Natural killer cell treated with Interleukin-12 subunit alpha and Interleukin-12 subunit beta and Interleukin-15 and Interleukin-18, amount 100 ng/mL, for 72 hours (primary cell): ENCODE measurements at regions not wholly inside any gene's neighbourhood (a gene's known extent, or its start where the extent isn't known, plus 50 kb on each side); places are given as distances from the start of the nearest gene placed in this dataset.
"Not testable (repeated sequence)": the region's sequence is repeated elsewhere in the genome, so short reads cannot be mapped to it uniquely, and the experiment has no call there.

ENCODE experiments used
- ATAC-seq, 2 donors: fragments of 150-1000 bp; cut with Tn5 transposase in 1 of 2; sonication (Bioruptor Pico), chemical (Tn5 transposase) in 1 of 2; 2 replicates each; pipeline ENCODE4 v1.10.0; 2021
- DNase-seq: peaks from one replicate; pipeline ENCODE4 v3.0.0; 2022; ENCODE audit warnings: low spot score
- H3K27ac Mint-ChIP-seq, 2 donors: 1 replicate in 1 of 2; 2 replicates in 1 of 2; pipeline ENCODE4 v1.8.0; 2022; ENCODE audit warnings: mixed read lengths in 2 of 2, mild to moderate bottlenecking in 1 of 2, moderate library complexity in 1 of 2
- H3K27me3 Mint-ChIP-seq, 2 donors: 1 replicate in 1 of 2; 2 replicates in 1 of 2; pipeline ENCODE4 v1.8.0; 2022; ENCODE audit warnings: mixed read lengths in 2 of 2
- H3K36me3 Mint-ChIP-seq: one replicate; pipeline ENCODE4 v1.8.0; 2022; ENCODE audit warnings: mixed read lengths
- H3K4me1 Mint-ChIP-seq, 2 donors: 1 replicate in 1 of 2; 2 replicates in 1 of 2; pipeline ENCODE4 v1.8.0; 2022; ENCODE audit warnings: low read depth in 2 of 2, mixed read lengths in 2 of 2, mild to moderate bottlenecking in 1 of 2
- H3K4me3 Mint-ChIP-seq: one replicate; pipeline ENCODE4 v1.8.0; 2022; ENCODE audit warnings: mixed read lengths
- H3K9me3 Mint-ChIP-seq: 2 replicates; pipeline ENCODE4 v1.8.0; 2022; ENCODE audit warnings: mixed read lengths

GRCh38 chr12:32989705-32990104 is 93.1 kb upstream of the PKP2 start:
- H3K27ac Mint-ChIP-seq, result no peak overlapping the region
- no peaks in the 10 kb centered on the region for H3K36me3 Mint-ChIP-seq
- ATAC-seq, result no peak
- no peak for DNase-seq
- H3K9me3 Mint-ChIP-seq, result peaks cover 1% of the 10 kb centered on the region
- H3K27me3 Mint-ChIP-seq, result peaks cover under 1 to 11% of the 10 kb centered on the region in 2 donors
- no peaks in the 10 kb centered on the region for H3K4me1 Mint-ChIP-seq
- no peak overlapping the region for H3K4me3 Mint-ChIP-seq

GRCh38 chr12:32988982-32989381 is 92.4 kb upstream of the PKP2 start:
- H3K27me3 Mint-ChIP-seq, result peaks cover 2 to 16% of the 10 kb centered on the region in 2 donors

DNA sequence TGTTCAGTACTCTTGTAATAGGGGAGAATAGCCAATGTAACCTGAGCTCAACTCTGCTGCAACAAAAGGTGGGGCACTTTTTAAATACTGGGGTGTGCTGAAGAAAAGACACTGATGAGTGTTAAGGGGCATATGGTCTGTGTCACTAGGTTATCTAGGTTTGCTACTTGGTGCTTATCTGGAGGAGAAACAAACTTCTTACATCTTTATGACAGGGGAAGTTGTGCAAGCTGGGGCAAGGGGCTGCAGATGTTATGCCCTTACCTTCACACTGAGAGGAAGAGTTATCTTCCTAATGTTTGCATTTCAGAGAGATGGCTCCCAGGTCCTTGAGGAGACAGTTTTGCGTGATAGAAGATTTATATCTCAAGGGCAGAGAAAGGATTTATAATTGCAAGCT is 90.9 kb upstream of the PKP2 start:
- DNase-seq (no peak), ATAC-seq (no peak)
- no peak overlapping the region for H3K27ac Mint-ChIP-seq
- peaks cover 2 to 25% of the 10 kb centered on the region in 2 donors for H3K27me3 Mint-ChIP-seq
- H3K9me3 Mint-ChIP-seq, result peaks cover 2% of the 10 kb centered on the region
- no peaks in the 10 kb centered on the region for H3K4me1 Mint-ChIP-seq
- no peak overlapping the region for H3K4me3 Mint-ChIP-seq
- H3K36me3 Mint-ChIP-seq, result no peaks in the 10 kb centered on the region

More at GRCh38 chr12:32988982-32989381, 92.4 kb upstream of the PKP2 start:
- H3K4me3 Mint-ChIP-seq, result no peak overlapping the region
- no peaks in the 10 kb centered on the region for H3K36me3 Mint-ChIP-seq
- no peak overlapping the region for H3K27ac Mint-ChIP-seq
- no peak for ATAC-seq
- H3K9me3 Mint-ChIP-seq, result peaks cover 2% of the 10 kb centered on the region
- H3K4me1 Mint-ChIP-seq, result no peaks in the 10 kb centered on the region
- no peak for DNase-seq

GRCh38 chr12:32983968-32984367 is 87.4 kb upstream of the PKP2 start:
- Mint-ChIP-seq H3K9me3 (peaks cover 2% of the 10 kb centered on the region), H3K4me3 (no peak overlapping the region), H3K27me3 (peaks cover 2 to 29% of the 10 kb centered on the region in 2 donors)

DNA sequence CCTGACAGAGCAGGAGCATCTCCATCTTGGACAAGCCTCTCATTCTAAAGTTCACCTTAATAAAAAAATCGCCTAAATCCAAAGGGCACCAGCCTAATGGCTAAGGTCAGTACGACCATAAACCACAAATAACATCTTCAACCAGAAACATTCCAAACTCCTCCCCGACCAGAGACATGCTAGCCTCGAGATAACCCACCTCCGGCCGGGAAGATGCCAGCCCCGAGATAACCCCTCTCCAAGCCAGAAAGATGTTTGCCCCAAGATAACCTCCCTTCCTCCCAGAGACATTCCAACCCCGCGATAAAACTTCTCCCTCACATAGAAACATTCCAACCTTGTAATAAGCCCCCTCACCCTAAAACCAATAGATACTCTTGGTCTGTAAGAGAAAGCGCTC is 86.8 kb upstream of the PKP2 start:
- H3K27me3 Mint-ChIP-seq, result peaks cover 2 to 23% of the 10 kb centered on the region in 2 donors
- no peaks in the 10 kb centered on the region for H3K36me3 Mint-ChIP-seq
- H3K4me3 Mint-ChIP-seq, result no peak overlapping the region
- DNase-seq (no peak), ATAC-seq (no peak)
- H3K27ac Mint-ChIP-seq, result no peak overlapping the region
- H3K9me3 Mint-ChIP-seq, result peaks cover 2% of the 10 kb centered on the region
- no peaks in the 10 kb centered on the region for H3K4me1 Mint-ChIP-seq

More at GRCh38 chr12:32983968-32984367, 87.4 kb upstream of the PKP2 start:
- DNase-seq, result no peak
- Mint-ChIP-seq H3K4me1 (no peaks in the 10 kb centered on the region), H3K27ac (no peak overlapping the region), H3K36me3 (no peaks in the 10 kb centered on the region)
- ATAC-seq, result no peak

GRCh38 chr12:32981139-32981538 is 84.6 kb upstream of the PKP2 start:
- no peak overlapping the region for H3K27ac Mint-ChIP-seq
- DNase-seq (no peak), ATAC-seq (no peak)
- no peaks in the 10 kb centered on the region for H3K36me3 Mint-ChIP-seq
- no peak overlapping the region for H3K4me3 Mint-ChIP-seq
- peaks cover 2% of the 10 kb centered on the region for H3K9me3 Mint-ChIP-seq
- no peaks in the 10 kb centered on the region for H3K4me1 Mint-ChIP-seq
- H3K27me3 Mint-ChIP-seq, result peaks cover 2 to 30% of the 10 kb centered on the region in 2 donors

DNA sequence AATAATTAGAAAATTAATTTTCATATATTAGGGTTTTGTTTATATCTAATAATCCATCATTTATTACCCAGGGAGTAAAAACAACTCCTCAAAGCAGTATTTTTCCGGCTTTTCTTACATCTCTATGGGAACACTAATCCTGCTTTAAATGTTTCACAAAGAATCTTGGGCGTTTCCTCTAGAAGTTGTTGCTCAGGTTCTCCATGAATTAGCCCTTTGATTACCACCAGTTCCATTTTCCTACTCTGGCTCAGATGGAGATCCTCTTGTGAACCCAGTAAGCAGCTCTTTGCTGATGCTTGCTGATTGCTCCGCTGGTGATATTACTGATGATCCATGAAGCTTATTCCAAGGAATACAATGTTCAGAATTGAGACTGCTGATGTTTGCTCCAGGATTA is 78.5 kb upstream of the PKP2 start:
- ATAC-seq (no peak), DNase-seq (no peak)
- Mint-ChIP-seq H3K4me1 (no peaks in the 10 kb centered on the region), H3K9me3 (no peaks in the 10 kb centered on the region), H3K4me3 (no peak overlapping the region), H3K27ac (no peak overlapping the region), H3K36me3 (no peaks in the 10 kb centered on the region), H3K27me3 (peaks cover 0 to 7% of the 10 kb centered on the region in 2 donors)

DNA sequence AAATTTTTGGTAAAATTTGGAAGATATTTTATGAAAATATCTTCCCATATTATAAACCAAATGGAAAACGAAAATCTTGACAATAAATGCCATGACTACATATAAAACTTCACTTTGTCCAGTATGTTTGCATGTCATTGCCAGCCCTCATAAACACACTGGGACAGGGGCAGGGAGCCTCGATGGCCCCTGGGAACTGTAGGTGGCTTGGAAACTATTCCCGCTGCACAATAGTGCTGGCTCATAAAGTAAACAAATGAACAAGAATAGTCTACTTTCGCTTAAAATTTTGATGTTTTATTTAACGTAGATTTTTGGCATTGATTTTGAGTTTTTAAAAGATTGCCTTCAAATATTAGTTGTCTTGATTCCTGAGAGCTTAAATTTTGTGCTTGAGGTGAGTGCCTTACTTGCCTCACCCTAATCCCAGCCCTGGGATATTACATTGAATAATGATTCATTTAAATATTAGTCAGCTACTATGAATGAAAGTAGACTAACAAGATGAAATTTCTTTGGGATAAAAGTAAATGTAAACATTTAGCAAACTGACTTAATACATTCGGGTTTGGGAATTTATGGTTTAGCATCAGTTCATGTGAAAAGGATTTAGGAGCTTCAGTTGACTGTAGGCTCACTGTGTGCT is 74.0 kb upstream of the PKP2 start:
- DNase-seq (no peak), ATAC-seq (no peak)
- Mint-ChIP-seq H3K9me3 (no peaks in the 10 kb centered on the region), H3K4me3 (no peak overlapping the region), H3K27ac (no peak overlapping the region), H3K27me3 (no peaks in the 10 kb centered on the region), H3K4me1 (no peaks in the 10 kb centered on the region), H3K36me3 (no peaks in the 10 kb centered on the region)

DNA sequence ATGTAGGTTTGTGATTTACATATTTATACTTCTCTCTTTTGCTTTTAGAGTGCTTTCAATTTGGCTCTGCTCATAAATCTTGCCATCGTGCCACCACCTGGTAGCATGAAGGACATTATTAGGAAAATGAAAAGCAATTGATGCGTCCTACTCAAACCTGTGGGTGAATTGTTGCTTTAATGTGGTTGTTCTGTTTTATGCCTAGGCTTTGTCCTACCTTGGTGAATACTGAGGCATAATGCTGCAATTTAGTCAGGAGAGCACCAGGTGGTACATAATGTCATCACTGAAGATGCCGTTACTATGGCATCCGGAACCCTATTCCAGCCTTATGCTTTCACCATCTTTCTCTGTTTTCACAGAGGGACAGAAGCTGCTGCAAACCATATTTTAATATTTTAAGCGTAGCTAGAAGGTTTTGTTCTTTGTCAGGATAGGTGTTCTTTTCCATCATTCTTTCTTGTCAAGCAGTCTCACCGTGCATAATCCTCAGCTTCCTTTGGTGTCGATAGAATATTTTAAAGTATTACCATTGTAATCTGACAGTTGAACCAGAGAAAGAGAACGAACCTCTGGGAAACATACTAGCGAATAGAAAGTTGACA is 68.5 kb upstream of the PKP2 start:
- DNase-seq (no peak), ATAC-seq (no peak)
- Mint-ChIP-seq H3K27ac (no peak overlapping the region), H3K9me3 (no peaks in the 10 kb centered on the region), H3K36me3 (no peaks in the 10 kb centered on the region), H3K4me1 (no peaks in the 10 kb centered on the region), H3K4me3 (no peak overlapping the region), H3K27me3 (no peaks in the 10 kb centered on the region)

GRCh38 chr12:32956418-32956817 is 59.8 kb upstream of the PKP2 start:
- not testable (repeated sequence) for H3K27ac Mint-ChIP-seq, DNase-seq, H3K36me3 Mint-ChIP-seq, H3K4me1 Mint-ChIP-seq, H3K27me3 Mint-ChIP-seq, H3K9me3 Mint-ChIP-seq, ATAC-seq, H3K4me3 Mint-ChIP-seq

- no peak for DNase-seq
- Mint-ChIP-seq H3K9me3 (no peaks in the 10 kb centered on the region), H3K27ac (no peak overlapping the region), H3K4me1 (no peaks in the 10 kb centered on the region), H3K27me3 (peaks cover 2 to 7% of the 10 kb centered on the region in 2 donors), H3K4me3 (no peak overlapping the region), H3K36me3 (no peaks in the 10 kb centered on the region)
- no peak for ATAC-seq
Observed at GRCh38 chr12:32952681-32953080, 56.1 kb upstream of the PKP2 start.

- ATAC-seq (no peak), DNase-seq (no peak)
- no peak overlapping the region for H3K4me3 Mint-ChIP-seq
- no peaks in the 10 kb centered on the region for H3K9me3 Mint-ChIP-seq
- H3K27me3 Mint-ChIP-seq, result peaks cover 0 to 2% of the 10 kb centered on the region in 2 donors
- H3K36me3 Mint-ChIP-seq, result no peaks in the 10 kb centered on the region
- no peaks in the 10 kb centered on the region for H3K4me1 Mint-ChIP-seq
- no peak overlapping the region for H3K27ac Mint-ChIP-seq
Observed at GRCh38 chr12:32949815-32950214, 53.2 kb upstream of the PKP2 start.

DNA sequence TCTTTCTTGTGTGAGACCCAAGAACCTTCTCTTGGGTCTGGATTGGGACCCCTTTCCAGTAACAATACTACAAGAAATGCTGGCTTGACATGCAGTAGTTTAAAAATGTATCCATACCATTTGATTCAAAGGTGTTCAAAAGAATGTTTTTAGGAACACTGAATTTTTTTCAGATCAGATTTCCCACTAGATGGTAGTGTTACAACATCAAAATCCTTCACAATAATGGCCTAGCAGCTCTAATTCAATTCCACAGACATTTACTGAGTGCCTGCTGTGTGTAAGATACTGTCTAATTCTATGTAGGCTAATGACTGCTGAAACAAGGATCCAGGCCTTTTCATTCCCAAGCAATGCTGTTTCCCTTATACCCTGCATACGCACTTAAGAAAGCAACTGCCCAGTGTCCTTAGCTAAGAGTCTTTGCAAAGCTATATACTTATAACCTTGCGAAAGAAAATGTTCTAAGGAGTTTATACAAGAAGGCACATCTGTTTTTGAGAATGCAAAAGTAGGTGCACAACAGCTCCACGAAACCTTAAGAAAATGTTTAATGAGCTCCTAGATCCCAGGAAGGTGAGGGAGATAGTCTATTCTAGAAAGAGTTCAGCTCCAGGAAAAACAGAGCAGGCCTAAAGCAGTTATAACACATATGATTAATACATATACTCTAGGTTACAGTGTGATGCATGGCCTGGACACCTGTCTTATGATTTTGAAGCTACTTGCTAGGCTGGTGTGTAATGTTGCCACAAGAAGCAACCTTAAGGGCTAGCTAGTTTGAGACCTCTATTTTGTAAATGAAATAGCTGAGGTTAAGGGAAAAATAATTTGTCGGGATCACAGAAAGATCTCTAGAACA is 50.9 kb upstream of the PKP2 start:
- no peak overlapping the region for H3K4me3 Mint-ChIP-seq
- ATAC-seq (no peak), DNase-seq (no peak)
- peaks cover 0 to 2% of the 10 kb centered on the region in 2 donors for H3K27me3 Mint-ChIP-seq
- no peaks in the 10 kb centered on the region for H3K4me1 Mint-ChIP-seq
- H3K9me3 Mint-ChIP-seq, result no peaks in the 10 kb centered on the region
- H3K27ac Mint-ChIP-seq, result no peak overlapping the region
- H3K36me3 Mint-ChIP-seq, result no peaks in the 10 kb centered on the region

- Mint-ChIP-seq H3K36me3 (no peaks in the 10 kb centered on the region), H3K4me3 (no peak overlapping the region), H3K4me1 (no peaks in the 10 kb centered on the region), H3K27me3 (peaks cover 0 to 2% of the 10 kb centered on the region in 2 donors), H3K9me3 (no peaks in the 10 kb centered on the region), H3K27ac (no peak overlapping the region)
- no peak for DNase-seq
- no peak for ATAC-seq
Observed at GRCh38 chr12:32946504-32947131, 50.0 kb upstream of the PKP2 start.
